Urinary bladder (tissue), 3 donors: ENCODE measurements at regions not wholly inside any gene's neighbourhood (a gene's known extent, or its start where the extent isn't known, plus 50 kb on each side); places are given as distances from the start of the nearest gene placed in this dataset.

Experiments
- DNase-seq: peaks from one replicate; pipeline ENCODE4 v3.0.0-alpha.2; 2015; ENCODE audit errors: extremely low spot score
- H3K27ac ChIP-seq: one replicate; pipeline ENCODE4 v1.5.1; 2013; ENCODE audit warnings: low read depth, mild to moderate bottlenecking, moderate library complexity
- H3K36me3 ChIP-seq: one replicate; pipeline ENCODE4 v1.6.1; 2013; ENCODE audit warnings: mild to moderate bottlenecking, moderate library complexity; ENCODE audit not compliant: insufficient read depth
- H3K4me1 ChIP-seq: one replicate; pipeline ENCODE4 v1.6.1; 2013; ENCODE audit warnings: mild to moderate bottlenecking, moderate library complexity; ENCODE audit not compliant: insufficient read depth
- H3K4me3 ChIP-seq: one replicate; pipeline ENCODE4 v1.5.1; 2013; ENCODE audit warnings: low read depth, low read length
- WGBS: extraction: QIAGEN DNeasy Blood & Tissue Kit; methylation state at CpG from one replicate; pipeline ENCODE4 v1.1.7; 2013; 5-methylcytosine and 5-hydroxymethylcytosine counted together
- donor health status: healthy with polysubstance abuse.
- donor health status: healthy.

DNA sequence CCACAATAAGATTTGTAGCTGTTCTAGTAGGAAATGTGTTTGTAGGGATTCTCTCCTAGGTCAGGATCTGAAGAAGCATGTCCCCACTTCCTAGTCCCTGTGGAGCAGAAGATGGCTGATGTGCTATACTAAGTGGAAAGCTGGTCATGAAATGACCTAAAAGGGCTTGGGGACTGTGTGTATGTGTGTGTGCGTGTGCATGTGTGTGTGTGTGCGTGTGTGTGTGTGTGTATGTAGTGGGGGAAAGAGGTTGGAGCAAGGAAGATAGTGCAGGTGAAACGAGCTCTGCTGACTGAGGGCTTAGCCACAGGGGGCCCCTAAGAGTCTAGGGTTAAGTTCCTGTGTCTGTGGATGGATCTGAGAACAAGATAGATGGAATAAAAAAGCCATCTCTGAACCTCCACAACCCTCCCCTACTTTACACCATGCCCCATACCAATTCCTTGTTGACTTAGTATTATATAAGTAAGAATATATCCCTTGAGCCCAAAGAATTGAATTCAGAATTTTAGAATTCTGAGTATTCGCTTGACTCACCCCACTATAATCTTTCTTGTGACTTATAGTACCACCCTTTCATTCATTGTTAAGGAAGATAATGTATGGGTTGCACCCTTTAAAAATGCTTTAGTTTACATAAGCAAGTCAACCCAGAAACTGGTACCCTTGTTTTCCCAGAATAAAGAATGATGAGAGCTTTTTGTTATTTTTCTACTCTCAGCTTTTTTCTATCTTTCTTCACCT lies 96.1 kb downstream of the RPL22L1 start:
- no peaks in the 10 kb centered on the region for H3K4me1 ChIP-seq
- DNase-seq, result no peak
- H3K27ac ChIP-seq, result no peak overlapping the region
- 80% methylated on average over 4 of the region's 4 CpGs for WGBS
- no peaks in the 10 kb centered on the region for H3K36me3 ChIP-seq
- H3K4me3 ChIP-seq, result no peak overlapping the region

DNA sequence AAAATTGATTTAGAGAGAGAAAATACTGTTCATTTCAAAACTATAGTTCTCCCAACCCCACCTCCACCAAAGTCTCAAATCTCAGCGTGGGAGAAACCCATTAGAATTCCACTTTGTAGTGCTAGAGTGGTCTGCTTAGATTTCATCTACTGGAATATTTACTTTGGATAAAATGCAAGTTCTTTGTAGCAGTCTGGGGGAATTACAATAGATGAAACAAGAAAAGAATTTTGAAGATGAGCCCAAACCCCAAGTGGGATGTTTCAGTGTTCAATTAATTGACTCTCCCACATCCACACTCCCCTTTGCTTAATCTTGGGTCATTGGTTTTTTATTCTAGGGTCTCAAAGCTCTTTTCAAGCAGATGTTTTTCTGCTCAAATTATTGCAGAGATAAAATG lies 97.8 kb downstream of the RPL22L1 start:
- no peak overlapping the region for H3K4me3 ChIP-seq
- H3K36me3 ChIP-seq, result no peaks in the 10 kb centered on the region
- peak; percentile 66 for DNase-seq
- no peak overlapping the region for H3K27ac ChIP-seq
- 54% methylated on average over 1 of the region's 1 CpG for WGBS
- no peaks in the 10 kb centered on the region for H3K4me1 ChIP-seq

DNA sequence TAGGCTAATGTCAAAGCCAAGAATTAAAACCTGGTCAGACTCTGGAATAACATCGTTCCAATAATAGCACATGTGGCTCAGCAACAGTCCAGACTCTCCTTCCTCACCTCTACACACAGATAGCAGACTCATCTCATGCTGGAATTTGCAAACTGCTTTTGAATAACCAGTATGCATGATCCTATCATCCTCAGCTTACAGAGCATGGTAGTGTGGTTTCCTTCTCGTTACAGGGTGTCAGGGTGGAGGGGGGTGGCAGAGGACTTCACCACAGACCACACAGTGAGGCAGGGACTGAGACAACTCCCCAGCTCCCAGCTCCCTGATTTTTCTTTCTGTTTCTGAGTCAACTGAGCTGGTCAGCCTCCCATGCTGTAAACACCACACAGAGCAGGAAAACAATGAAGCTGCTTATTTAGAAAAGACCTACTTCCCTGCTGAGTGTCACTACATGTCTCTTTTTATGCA lies 101.6 kb downstream of the RPL22L1 start:
- 35% methylated on average over 2 of the region's 2 CpGs for WGBS
- no peak overlapping the region for H3K27ac ChIP-seq
- no peaks in the 10 kb centered on the region for H3K36me3 ChIP-seq

DNA sequence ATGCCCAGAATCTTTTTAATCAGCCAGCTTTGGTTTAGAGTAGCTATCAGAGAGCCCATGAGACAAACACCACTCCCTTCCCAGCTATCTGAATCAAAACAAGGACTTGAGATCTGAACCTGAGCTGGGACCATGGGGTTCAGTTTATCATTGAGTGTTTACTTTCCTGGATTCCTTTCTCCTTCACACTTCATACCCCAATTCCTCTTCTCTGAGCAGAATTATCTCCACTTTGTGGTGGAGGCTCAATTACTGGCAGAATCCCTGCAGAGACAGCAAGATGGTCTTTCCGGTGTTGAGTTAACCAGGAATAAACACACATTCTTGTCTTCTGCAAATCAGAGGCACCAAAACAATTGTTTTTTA lies 102.4 kb downstream of the RPL22L1 start:
- WGBS, result 79% methylated on average over 1 of the region's 1 CpG
- no peak for DNase-seq

More for the DNA sequence above, 101.6 kb downstream of the RPL22L1 start:
- Histone ChIP-seq H3K4me1 (no peaks in the 10 kb centered on the region), H3K4me3 (no peak overlapping the region)
- no peak for DNase-seq

DNA sequence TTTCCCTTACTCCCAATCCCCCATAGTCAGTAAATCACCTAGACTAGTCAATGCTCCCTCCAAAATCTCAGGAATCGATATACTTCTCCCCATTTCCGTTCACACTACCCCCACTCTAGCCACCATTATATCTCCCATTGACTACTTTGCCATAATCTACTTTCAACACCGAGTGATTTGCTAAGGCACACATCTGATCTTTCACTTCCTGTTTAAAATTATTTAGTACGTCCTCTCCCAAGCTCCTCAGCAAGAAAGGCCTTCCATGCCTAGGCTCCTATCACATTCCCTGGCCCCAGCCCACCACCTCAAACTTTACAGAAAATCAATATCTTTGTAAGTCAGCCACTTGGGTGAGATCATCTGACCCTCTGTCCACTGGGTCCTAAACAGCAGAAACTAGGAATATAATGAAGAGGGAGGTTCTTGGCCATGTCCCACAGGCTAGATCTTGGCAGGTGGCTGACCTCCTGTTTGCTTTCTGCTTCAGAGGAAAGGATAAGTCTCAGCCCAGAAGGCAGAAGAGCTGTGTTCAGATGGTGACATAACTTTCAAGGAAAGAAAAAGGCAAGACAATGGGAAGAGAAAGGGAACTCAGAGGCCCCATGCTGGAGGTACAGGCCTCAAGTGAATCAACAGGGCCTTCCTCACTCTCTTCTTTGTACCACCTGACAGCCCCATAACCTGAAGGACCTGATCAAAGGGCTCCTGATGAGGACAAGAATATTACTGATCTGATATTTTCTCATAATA lies 103.0 kb downstream of the RPL22L1 start:
- H3K4me1 ChIP-seq, result no peaks in the 10 kb centered on the region
- no peaks in the 10 kb centered on the region for H3K36me3 ChIP-seq
- WGBS, result 78% methylated on average over 4 of the region's 4 CpGs
- no peak overlapping the region for H3K4me3 ChIP-seq
- no peak overlapping the region for H3K27ac ChIP-seq
- DNase-seq, result no peak

More for the DNA sequence above, 102.4 kb downstream of the RPL22L1 start:
- Histone ChIP-seq H3K36me3 (no peaks in the 10 kb centered on the region), H3K27ac (no peak overlapping the region), H3K4me1 (no peaks in the 10 kb centered on the region), H3K4me3 (no peak overlapping the region)

DNA sequence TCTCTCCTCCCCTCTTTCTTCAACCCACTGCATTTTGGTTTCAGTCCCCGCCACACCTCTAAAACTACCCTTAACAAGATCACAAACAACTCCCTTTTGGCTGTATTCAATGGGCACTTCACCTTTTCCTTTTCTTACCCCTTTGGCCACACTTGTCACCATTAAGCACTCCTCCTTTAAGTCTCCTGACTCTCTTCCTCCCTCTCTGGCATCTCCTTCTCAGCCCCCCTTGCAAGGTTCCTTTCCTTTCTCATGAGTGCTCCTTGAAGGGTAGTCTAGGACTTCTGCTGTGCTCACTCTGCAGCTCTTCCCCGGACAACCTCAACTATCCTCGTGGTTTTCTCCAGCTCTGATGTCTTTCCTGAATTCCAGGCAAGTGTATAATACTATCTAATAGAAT lies 103.7 kb downstream of the RPL22L1 start:
- no peak overlapping the region for H3K27ac ChIP-seq
- no peak overlapping the region for H3K4me3 ChIP-seq
- no peaks in the 10 kb centered on the region for H3K4me1 ChIP-seq
- H3K36me3 ChIP-seq, result no peaks in the 10 kb centered on the region
- WGBS, result 94% methylated on average over 3 of the region's 3 CpGs
- no peak for DNase-seq

DNA sequence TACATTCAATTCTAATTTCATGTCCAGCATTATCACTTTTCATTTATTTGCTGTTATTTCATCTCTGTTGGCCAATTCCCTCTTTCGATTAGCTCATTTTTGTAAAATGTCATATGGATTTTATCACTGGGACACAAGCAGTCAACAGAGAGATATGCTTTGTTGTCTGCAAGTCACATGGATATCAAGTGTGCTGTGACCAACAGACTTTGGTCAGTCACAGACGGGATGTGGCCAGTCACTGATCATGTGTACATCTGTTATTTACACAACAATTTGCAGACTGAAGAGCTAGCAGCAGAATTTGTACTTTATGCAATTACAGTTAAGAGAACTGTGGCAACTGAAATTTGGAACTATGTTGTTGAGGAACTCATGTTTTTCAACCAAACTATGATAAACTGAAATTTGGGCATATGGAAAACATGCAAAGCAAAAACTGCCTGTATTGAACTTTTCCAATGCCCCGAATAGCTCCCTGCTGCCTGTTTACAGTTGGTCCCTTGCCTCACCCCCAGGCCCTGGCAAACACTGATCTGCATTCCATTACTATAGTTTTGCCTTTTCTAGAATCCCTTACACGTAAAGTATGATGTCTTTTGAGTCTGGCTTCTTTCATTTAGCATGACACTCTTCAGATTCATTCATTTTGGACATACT lies 104.4 kb downstream of the RPL22L1 start:
- 65% methylated on average over 4 of the region's 4 CpGs for WGBS
- no peak for DNase-seq
- Histone ChIP-seq H3K4me1 (no peaks in the 10 kb centered on the region), H3K4me3 (no peak overlapping the region), H3K27ac (no peak overlapping the region), H3K36me3 (no peaks in the 10 kb centered on the region)

DNA sequence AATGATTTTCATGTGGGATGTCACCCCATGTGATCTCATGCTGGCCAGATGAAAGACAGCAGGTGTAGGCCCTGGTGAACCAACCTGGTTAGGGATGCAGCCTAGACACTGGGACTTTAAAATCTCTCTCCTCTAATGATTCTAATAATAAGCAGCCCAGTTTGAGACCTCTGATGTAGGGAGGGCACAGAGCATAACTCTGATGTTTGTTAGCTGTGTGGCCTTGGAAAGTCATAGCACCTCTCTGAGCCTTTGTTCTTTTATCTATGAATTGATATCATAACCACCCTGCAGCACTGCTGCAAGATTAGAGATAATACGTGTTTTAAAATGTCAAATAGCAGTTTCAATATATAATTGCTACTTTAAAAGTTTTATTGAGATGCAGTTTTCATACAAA lies 106.0 kb downstream of the RPL22L1 start:
- no peaks in the 10 kb centered on the region for H3K4me1 ChIP-seq
- no peak for DNase-seq
- no peak overlapping the region for H3K4me3 ChIP-seq
- 81% methylated on average over 1 of the region's 1 CpG for WGBS
- no peak overlapping the region for H3K27ac ChIP-seq
- no peaks in the 10 kb centered on the region for H3K36me3 ChIP-seq

DNA sequence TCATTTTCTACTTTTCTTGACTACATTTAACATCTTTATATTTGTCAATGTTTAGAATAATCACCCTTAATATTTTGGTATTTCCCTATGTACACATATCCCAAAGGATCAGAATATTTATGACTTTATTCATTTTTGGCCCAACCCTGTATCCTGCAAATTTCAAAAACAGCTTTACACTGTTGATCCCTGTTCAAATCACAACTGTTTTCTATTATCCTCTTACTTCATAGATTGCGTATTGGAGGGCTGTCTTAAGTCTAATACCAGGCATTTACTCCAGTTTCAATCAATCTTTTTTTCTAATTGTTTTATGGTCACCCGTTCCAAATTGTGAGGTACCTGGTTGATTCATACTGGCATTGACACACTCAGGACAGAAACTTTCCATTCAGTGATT lies 107.9 kb downstream of the RPL22L1 start:
- WGBS, result 76% methylated on average over 2 of the region's 2 CpGs
- H3K4me1 ChIP-seq, result no peaks in the 10 kb centered on the region
- no peaks in the 10 kb centered on the region for H3K36me3 ChIP-seq
- no peak for DNase-seq
- no peak overlapping the region for H3K27ac ChIP-seq
- no peak overlapping the region for H3K4me3 ChIP-seq

DNA sequence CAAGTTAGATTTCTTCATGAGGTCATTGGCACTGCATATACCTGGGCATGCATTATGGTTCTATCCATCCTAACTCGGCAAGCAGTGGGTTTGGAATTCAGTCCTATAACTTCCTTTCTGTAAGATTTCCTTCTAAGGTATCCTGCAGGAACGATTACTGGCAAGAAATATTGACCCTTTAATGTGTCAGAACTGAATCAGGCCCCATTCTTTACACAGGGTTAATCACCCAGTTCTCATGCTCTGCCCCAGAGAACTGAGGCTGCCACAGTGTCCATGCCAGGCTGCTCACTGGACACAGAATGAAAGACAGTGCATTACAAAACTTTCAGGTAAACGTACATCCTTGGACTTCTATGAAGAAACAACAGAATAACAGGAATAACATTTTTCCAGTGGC lies 108.9 kb downstream of the RPL22L1 start:
- WGBS, result 57% methylated on average over 3 of the region's 3 CpGs
- Histone ChIP-seq H3K4me3 (no peak overlapping the region), H3K27ac (no peak overlapping the region), H3K36me3 (no peaks in the 10 kb centered on the region), H3K4me1 (no peaks in the 10 kb centered on the region)
- DNase-seq, result no peak

DNA sequence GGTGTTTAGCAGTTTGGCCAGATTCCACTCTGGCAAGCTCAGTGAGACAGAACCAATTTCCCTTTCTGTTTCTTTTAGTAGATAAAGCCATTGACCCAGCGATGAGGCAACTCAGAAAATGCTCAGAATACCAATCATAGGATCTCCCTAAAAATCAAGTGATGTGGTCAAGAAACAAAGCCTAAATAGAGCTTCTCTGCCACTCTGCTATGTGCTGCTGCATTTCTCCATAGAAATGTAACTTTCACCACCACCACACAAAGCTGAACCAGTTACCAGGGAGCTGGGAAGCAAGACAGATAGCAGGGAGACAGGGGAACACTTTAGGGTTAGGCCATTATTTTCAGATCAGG lies 109.8 kb downstream of the RPL22L1 start:
- WGBS, result 78% methylated on average over 1 of the region's 1 CpG
- DNase-seq, result no peak
- Histone ChIP-seq H3K4me3 (no peak overlapping the region), H3K27ac (no peak overlapping the region), H3K4me1 (no peaks in the 10 kb centered on the region), H3K36me3 (no peaks in the 10 kb centered on the region)

DNA sequence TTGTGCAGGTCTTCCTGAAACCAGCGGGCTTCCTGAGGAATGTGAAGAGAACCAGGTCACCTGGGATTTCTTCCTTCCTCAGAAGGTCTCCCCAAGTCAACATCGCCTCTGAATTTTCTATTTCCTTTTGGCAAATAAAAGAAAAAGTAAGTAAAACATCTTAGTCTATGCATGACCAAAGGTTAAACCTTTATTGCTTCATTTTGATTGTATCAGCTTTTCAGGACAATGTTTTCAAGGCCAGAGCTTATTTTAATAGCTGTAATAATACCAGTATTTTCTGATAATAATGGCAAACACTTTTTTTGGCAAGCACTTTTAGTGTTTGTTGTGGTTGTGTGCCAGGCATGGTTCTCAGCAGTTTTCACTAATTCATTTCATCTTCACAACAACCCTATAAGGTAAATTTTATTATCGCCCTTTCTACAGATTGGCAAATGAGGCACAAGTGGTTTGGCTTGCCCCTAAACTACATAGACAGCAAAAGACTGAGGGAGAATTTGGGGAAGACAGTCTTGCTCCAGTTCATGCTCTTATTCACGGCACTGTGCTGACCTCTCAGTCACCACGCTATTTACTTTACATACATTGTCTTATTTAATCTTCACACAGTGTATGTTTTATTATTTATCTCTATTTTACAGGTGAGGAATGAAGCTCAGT lies 110.4 kb downstream of the RPL22L1 start:
- no peaks in the 10 kb centered on the region for H3K36me3 ChIP-seq
- no peak for DNase-seq
- no peaks in the 10 kb centered on the region for H3K4me1 ChIP-seq
- 74% methylated on average over 5 of the region's 5 CpGs for WGBS
- H3K27ac ChIP-seq, result no peak overlapping the region
- H3K4me3 ChIP-seq, result no peak overlapping the region

DNA sequence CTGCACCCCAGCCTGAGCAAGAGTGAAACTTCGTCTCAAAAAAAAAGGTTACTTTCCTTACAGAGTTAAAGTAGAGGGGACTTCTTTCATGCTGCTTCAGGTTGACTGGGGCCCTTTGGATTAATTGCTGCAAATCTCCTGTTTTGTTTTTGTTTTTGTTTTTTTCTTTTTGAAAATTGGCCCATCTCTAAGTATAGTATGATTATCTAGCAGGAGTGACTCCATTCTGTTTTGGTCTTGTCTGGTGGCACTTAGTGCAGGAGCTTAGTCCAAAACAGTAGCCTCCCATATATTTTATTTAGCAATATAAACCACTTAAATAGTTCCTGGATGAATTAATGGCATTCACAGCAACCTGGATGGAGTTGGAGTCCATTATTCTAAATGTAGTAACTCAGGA lies 113.0 kb downstream of the RPL22L1 start:
- WGBS, result 96% methylated on average over 1 of the region's 1 CpG
- no peak overlapping the region for H3K4me3 ChIP-seq
- DNase-seq, result no peak

DNA sequence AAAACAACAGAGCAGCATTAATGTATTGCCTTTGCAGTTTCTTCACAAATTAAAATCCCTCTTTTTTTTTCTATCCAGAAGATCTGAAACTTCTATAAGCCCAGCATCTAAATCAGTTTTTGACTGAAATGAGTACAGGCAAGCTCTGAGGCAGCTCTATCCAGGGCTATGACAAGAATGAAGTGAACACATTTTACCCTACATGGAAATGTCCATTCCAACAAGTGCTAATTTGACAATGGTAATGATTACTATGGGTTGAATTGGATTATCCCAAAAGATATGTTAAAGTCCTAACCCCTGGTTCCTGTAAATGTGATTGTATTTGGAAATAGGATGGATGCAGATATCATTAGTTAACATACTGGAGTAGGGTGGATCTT lies 115.7 kb downstream of the RPL22L1 start:
- DNase-seq, result no peak
- H3K4me1 ChIP-seq, result no peaks in the 10 kb centered on the region

More for the DNA sequence above, 113.0 kb downstream of the RPL22L1 start:
- Histone ChIP-seq H3K4me1 (no peaks in the 10 kb centered on the region), H3K27ac (no peak overlapping the region), H3K36me3 (no peaks in the 10 kb centered on the region)

More for the DNA sequence above, 115.7 kb downstream of the RPL22L1 start:
- Histone ChIP-seq H3K27ac (no peak overlapping the region), H3K36me3 (no peaks in the 10 kb centered on the region), H3K4me3 (no peak overlapping the region)
